DND-41 (cell line): ENCODE measurements at regions not wholly inside any gene's neighbourhood (a gene's known extent, or its start where the extent isn't known, plus 50 kb on each side); places are given as distances from the start of the nearest gene placed in this dataset.

Experiments used
- EZH2 ChIP-seq: IDR thresholded peaks from 3 replicates; pipeline ENCODE4 v1.6.1; 2012; ENCODE audit warnings: borderline replicate concordance, low read depth, mild to moderate bottlenecking, moderate library complexity, low read length, inconsistent platforms; ENCODE audit not compliant: severe bottlenecking
- TF ChIP-seq, protein P1 (sequence below): IDR thresholded peaks from 2 replicates; pipeline ENCODE4 v1.5.1; 2012; ENCODE audit warnings: borderline replicate concordance, low read length, moderate library complexity, mild to moderate bottlenecking; ENCODE audit not compliant: poor library complexity, severe bottlenecking; ENCODE audit errors: extremely low read depth

DNA sequence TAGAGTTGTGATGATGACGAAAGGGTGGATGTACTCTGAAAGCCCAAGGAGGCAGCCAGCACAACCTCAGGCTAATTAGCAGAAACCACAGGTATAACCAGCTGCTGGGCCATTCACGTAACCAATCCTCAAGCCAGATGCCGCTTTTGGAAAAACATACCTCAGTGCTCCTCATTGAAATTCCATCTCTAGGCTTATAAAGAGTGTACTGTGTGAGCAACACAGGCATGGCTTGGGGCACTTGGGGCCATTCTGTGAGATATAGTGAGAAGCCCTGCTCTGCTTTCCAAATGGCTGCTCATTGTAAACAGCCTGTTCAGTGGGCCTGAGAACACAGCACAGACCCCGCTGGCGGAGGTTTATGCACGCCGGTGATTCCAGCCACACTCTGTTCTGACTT is 182.1 kb upstream of the HHIP start:
- TF ChIP-seq, protein P1, sequence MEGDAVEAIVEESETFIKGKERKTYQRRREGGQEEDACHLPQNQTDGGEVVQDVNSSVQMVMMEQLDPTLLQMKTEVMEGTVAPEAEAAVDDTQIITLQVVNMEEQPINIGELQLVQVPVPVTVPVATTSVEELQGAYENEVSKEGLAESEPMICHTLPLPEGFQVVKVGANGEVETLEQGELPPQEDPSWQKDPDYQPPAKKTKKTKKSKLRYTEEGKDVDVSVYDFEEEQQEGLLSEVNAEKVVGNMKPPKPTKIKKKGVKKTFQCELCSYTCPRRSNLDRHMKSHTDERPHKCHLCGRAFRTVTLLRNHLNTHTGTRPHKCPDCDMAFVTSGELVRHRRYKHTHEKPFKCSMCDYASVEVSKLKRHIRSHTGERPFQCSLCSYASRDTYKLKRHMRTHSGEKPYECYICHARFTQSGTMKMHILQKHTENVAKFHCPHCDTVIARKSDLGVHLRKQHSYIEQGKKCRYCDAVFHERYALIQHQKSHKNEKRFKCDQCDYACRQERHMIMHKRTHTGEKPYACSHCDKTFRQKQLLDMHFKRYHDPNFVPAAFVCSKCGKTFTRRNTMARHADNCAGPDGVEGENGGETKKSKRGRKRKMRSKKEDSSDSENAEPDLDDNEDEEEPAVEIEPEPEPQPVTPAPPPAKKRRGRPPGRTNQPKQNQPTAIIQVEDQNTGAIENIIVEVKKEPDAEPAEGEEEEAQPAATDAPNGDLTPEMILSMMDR: no peak
- TF ChIP-seq EZH2: no peak
